ENCODE measurements at regions not wholly inside any gene's neighbourhood (a gene's known extent, or its start where the extent isn't known, plus 50 kb on each side); places are given as distances from the start of the nearest gene placed in this dataset.

GRCh38 chr5:4929092-4929655 is 211.0 kb upstream of the ADAMTS16 start:
- Histone ChIP-seq H3K27me3 (ENCODE audit: insufficient read depth, low read length) (no peaks in the 10 kb centered on the region), H3K4me1 (ENCODE audit: insufficient read depth, low read length) (no peaks in the 10 kb centered on the region), H3K27ac (ENCODE audit: low read length) (no peak overlapping the region), H3K9me3 (ENCODE audit: insufficient read depth, low read depth, low read length) (no peaks in the 10 kb centered on the region), H3K9ac (ENCODE audit: low read depth, low read length) (no peak overlapping the region), H3K36me3 (ENCODE audit: insufficient read depth, low read depth, low read length) (no peaks in the 10 kb centered on the region), H3K4me3 (ENCODE audit: low read length) (no peak overlapping the region)

GRCh38 chr5:4939042-4939781 is 200.9 kb upstream of the ADAMTS16 start:
- H3K4me3 ChIP-seq (ENCODE audit: low read length), result no peak overlapping the region
- no peak overlapping the region for H3K27ac ChIP-seq (ENCODE audit: low read length)
- H3K9me3 ChIP-seq (ENCODE audit: insufficient read depth, low read depth, low read length), result no peaks in the 10 kb centered on the region
- H3K4me1 ChIP-seq (ENCODE audit: insufficient read depth, low read length), result peaks cover 5% of the 10 kb centered on the region; the same call in 1 of the 2 replicates
- no peaks in the 10 kb centered on the region for H3K36me3 ChIP-seq (ENCODE audit: insufficient read depth, low read depth, low read length)
- no peaks in the 10 kb centered on the region for H3K27me3 ChIP-seq (ENCODE audit: insufficient read depth, low read length)
- no peak overlapping the region for H3K9ac ChIP-seq (ENCODE audit: low read depth, low read length)

GRCh38 chr5:4941161-4941560 is 199.0 kb upstream of the ADAMTS16 start:
- no peaks in the 10 kb centered on the region for H3K27me3 ChIP-seq (ENCODE audit: insufficient read depth, low read length)
- no peak overlapping the region for H3K9ac ChIP-seq (ENCODE audit: low read depth, low read length)

GRCh38 chr5:4941957-4942830 is 197.9 kb upstream of the ADAMTS16 start:
- H3K27ac ChIP-seq (ENCODE audit: low read length), result no peak overlapping the region
- no peak overlapping the region for H3K9ac ChIP-seq (ENCODE audit: low read depth, low read length)
- no peaks in the 10 kb centered on the region for H3K9me3 ChIP-seq (ENCODE audit: insufficient read depth, low read depth, low read length)
- H3K36me3 ChIP-seq (ENCODE audit: insufficient read depth, low read depth, low read length), result no peaks in the 10 kb centered on the region
- peaks cover 5% of the 10 kb centered on the region; the same call in 1 of the 2 replicates for H3K4me1 ChIP-seq (ENCODE audit: insufficient read depth, low read length)
- no peak overlapping the region for H3K4me3 ChIP-seq (ENCODE audit: low read length)
- no peaks in the 10 kb centered on the region for H3K27me3 ChIP-seq (ENCODE audit: insufficient read depth, low read length)

More at GRCh38 chr5:4941161-4941560, 199.0 kb upstream of the ADAMTS16 start:
- no peaks in the 10 kb centered on the region for H3K9me3 ChIP-seq (ENCODE audit: insufficient read depth, low read depth, low read length)
- H3K4me1 ChIP-seq (ENCODE audit: insufficient read depth, low read length), result peaks cover 5% of the 10 kb centered on the region; the same call in 1 of the 2 replicates
- no peaks in the 10 kb centered on the region for H3K36me3 ChIP-seq (ENCODE audit: insufficient read depth, low read depth, low read length)
- H3K4me3 ChIP-seq (ENCODE audit: low read length), result no peak overlapping the region
- H3K27ac ChIP-seq (ENCODE audit: low read length), result no peak overlapping the region

- H3K4me3 ChIP-seq (ENCODE audit: low read length), result no peak overlapping the region
- H3K9me3 ChIP-seq (ENCODE audit: insufficient read depth, low read depth, low read length), result no peaks in the 10 kb centered on the region
- no peak overlapping the region for H3K9ac ChIP-seq (ENCODE audit: low read depth, low read length)
- no peaks in the 10 kb centered on the region for H3K36me3 ChIP-seq (ENCODE audit: insufficient read depth, low read depth, low read length)
- peaks cover 5% of the 10 kb centered on the region; the same call in 1 of the 2 replicates for H3K4me1 ChIP-seq (ENCODE audit: insufficient read depth, low read length)
- no peak overlapping the region for H3K27ac ChIP-seq (ENCODE audit: low read length)
- no peaks in the 10 kb centered on the region for H3K27me3 ChIP-seq (ENCODE audit: insufficient read depth, low read length)
Measured at GRCh38 chr5:4942831-4943178, 197.3 kb upstream of the ADAMTS16 start.

GRCh38 chr5:4945296-4945695 is 194.8 kb upstream of the ADAMTS16 start:
- no peaks in the 10 kb centered on the region; the same call in 1 of the 2 replicates for H3K27me3 ChIP-seq (ENCODE audit: insufficient read depth, low read length)
- no peak overlapping the region for H3K9ac ChIP-seq (ENCODE audit: low read depth, low read length)
- H3K4me1 ChIP-seq (ENCODE audit: insufficient read depth, low read length), result peaks cover 5% of the 10 kb centered on the region; the same call in 1 of the 2 replicates
- H3K9me3 ChIP-seq (ENCODE audit: insufficient read depth, low read depth, low read length), result no peaks in the 10 kb centered on the region
- no peaks in the 10 kb centered on the region for H3K36me3 ChIP-seq (ENCODE audit: insufficient read depth, low read depth, low read length)
- no peak overlapping the region for H3K27ac ChIP-seq (ENCODE audit: low read length)
- H3K4me3 ChIP-seq (ENCODE audit: low read length), result no peak overlapping the region

- Histone ChIP-seq H3K9ac (ENCODE audit: low read depth, low read length) (no peak overlapping the region), H3K27ac (ENCODE audit: low read length) (no peak overlapping the region), H3K36me3 (ENCODE audit: insufficient read depth, low read depth, low read length) (no peaks in the 10 kb centered on the region), H3K27me3 (ENCODE audit: insufficient read depth, low read length) (no peaks in the 10 kb centered on the region; the same call in 1 of the 2 replicates), H3K9me3 (ENCODE audit: insufficient read depth, low read depth, low read length) (no peaks in the 10 kb centered on the region), H3K4me3 (ENCODE audit: low read length) (no peak overlapping the region), H3K4me1 (ENCODE audit: insufficient read depth, low read length) (peaks cover 5% of the 10 kb centered on the region; the same call in 1 of the 2 replicates)
Measured at GRCh38 chr5:4947106-4947505, 193.0 kb upstream of the ADAMTS16 start.

- H3K9ac ChIP-seq (ENCODE audit: low read depth, low read length), result no peak overlapping the region
Measured at GRCh38 chr5:4947893-4948536, 192.1 kb upstream of the ADAMTS16 start.

GRCh38 chr5:4949108-4949507 is 191.0 kb upstream of the ADAMTS16 start:
- Histone ChIP-seq H3K36me3 (ENCODE audit: insufficient read depth, low read depth, low read length) (no peaks in the 10 kb centered on the region), H3K4me3 (ENCODE audit: low read length) (no peak overlapping the region), H3K9ac (ENCODE audit: low read depth, low read length) (no peak overlapping the region), H3K27me3 (ENCODE audit: insufficient read depth, low read length) (no peaks in the 10 kb centered on the region; the same call in 1 of the 2 replicates), H3K9me3 (ENCODE audit: insufficient read depth, low read depth, low read length) (no peaks in the 10 kb centered on the region), H3K27ac (ENCODE audit: low read length) (no peak overlapping the region), H3K4me1 (ENCODE audit: insufficient read depth, low read length) (no peaks in the 10 kb centered on the region)

More at GRCh38 chr5:4947893-4948536, 192.1 kb upstream of the ADAMTS16 start:
- no peaks in the 10 kb centered on the region; the same call in 1 of the 2 replicates for H3K4me1 ChIP-seq (ENCODE audit: insufficient read depth, low read length)
- no peaks in the 10 kb centered on the region for H3K9me3 ChIP-seq (ENCODE audit: insufficient read depth, low read depth, low read length)
- H3K27me3 ChIP-seq (ENCODE audit: insufficient read depth, low read length), result no peaks in the 10 kb centered on the region; the same call in 1 of the 2 replicates
- no peaks in the 10 kb centered on the region for H3K36me3 ChIP-seq (ENCODE audit: insufficient read depth, low read depth, low read length)
- no peak overlapping the region for H3K27ac ChIP-seq (ENCODE audit: low read length)
- H3K4me3 ChIP-seq (ENCODE audit: low read length), result no peak overlapping the region

- no peaks in the 10 kb centered on the region; the same call in 1 of the 2 replicates for H3K27me3 ChIP-seq (ENCODE audit: insufficient read depth, low read length)
- no peak overlapping the region for H3K27ac ChIP-seq (ENCODE audit: low read length)
- H3K4me3 ChIP-seq (ENCODE audit: low read length), result no peak overlapping the region
- H3K36me3 ChIP-seq (ENCODE audit: insufficient read depth, low read depth, low read length), result no peaks in the 10 kb centered on the region
- no peaks in the 10 kb centered on the region for H3K9me3 ChIP-seq (ENCODE audit: insufficient read depth, low read depth, low read length)
- no peaks in the 10 kb centered on the region for H3K4me1 ChIP-seq (ENCODE audit: insufficient read depth, low read length)
- H3K9ac ChIP-seq (ENCODE audit: low read depth, low read length), result no peak overlapping the region
Measured at GRCh38 chr5:4953576-4953975, 186.6 kb upstream of the ADAMTS16 start.

- H3K27ac ChIP-seq (ENCODE audit: low read length), result no peak overlapping the region
- no peaks in the 10 kb centered on the region; the same call in 1 of the 2 replicates for H3K27me3 ChIP-seq (ENCODE audit: insufficient read depth, low read length)
- no peaks in the 10 kb centered on the region for H3K4me1 ChIP-seq (ENCODE audit: insufficient read depth, low read length)
- H3K36me3 ChIP-seq (ENCODE audit: insufficient read depth, low read depth, low read length), result no peaks in the 10 kb centered on the region
- no peaks in the 10 kb centered on the region for H3K9me3 ChIP-seq (ENCODE audit: insufficient read depth, low read depth, low read length)
- no peak overlapping the region for H3K4me3 ChIP-seq (ENCODE audit: low read length)
- no peak overlapping the region for H3K9ac ChIP-seq (ENCODE audit: low read depth, low read length)
Measured at GRCh38 chr5:4954048-4954447, 186.1 kb upstream of the ADAMTS16 start.

All from iPS-20b (cell line).